SH-SY5Y (cell line): ENCODE measurements at regions not wholly inside any gene's neighbourhood (a gene's known extent, or its start where the extent isn't known, plus 50 kb on each side); places are given as distances from the start of the nearest gene placed in this dataset.

ENCODE experiments used
- GATA2 ChIP-seq: IDR thresholded peaks from 2 replicates; pipeline ENCODE4 v1.6.1; 2011; ENCODE audit warnings: mild to moderate bottlenecking, low read depth, low read length
- GATA3 ChIP-seq: IDR thresholded peaks from 2 replicates; pipeline ENCODE4 v1.6.1; 2011; ENCODE audit warnings: low read depth, mild to moderate bottlenecking, low read length, moderate library complexity

DNA sequence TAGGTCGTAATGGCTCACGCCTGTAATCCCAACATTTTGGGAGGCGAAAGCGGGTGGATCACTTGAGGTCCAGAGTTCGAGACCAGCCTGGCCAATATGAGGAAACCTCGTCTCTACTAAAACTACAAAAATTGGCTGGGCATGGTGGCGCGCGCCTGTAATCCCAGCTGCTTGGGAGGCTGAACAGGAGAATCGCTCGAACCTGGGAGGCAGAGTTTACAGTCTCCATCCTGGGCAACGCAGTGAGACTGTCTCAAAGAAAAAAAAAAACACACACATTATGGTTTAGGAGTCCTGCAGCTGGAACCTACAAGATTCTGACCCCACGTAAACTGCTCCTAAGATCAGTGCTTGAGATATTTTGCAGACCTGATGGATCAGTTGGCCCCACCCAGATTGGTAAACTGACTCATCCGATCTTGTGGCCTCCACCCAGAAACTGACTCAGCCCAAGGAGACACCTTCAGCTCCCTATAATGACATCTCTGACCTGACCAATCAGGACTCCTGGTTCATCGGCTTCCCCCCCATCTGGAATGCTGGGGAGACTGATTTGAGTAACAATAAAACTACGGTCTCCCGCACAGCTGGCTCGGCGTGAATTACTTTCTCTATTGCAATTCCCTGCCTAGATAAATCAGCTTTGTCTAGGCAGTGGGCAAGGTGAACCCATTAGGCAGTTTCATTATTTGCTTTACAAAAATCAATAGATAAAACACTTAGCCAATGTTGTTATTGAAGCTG, 96.2 kb upstream of the BTN3A2 start:
- no peak for TF ChIP-seq GATA3
- no peak for TF ChIP-seq GATA2
